SIG-M5 treated with dmso at 0.1 percent for 504 hours (cell line): ENCODE measurements at regions not wholly inside any gene's neighbourhood (a gene's known extent, or its start where the extent isn't known, plus 50 kb on each side); places are given as distances from the start of the nearest gene placed in this dataset.

Source experiments
- DNase-seq: peaks from one replicate; lab custom pipeline; 2025; ENCODE audit not compliant: unreplicated experiment; lab: John Stamatoyannopoulos, UW

- no peak for DNase-seq
These were observed 79.0 kb downstream of the LBH start for GRCh38 chr2:30310371-30310770.

GRCh38 chr2:30310955-30311354 is 79.6 kb downstream of the LBH start:
- no peak for DNase-seq

GRCh38 chr2:30311711-30312110 is 80.4 kb downstream of the LBH start:
- DNase-seq = no peak

GRCh38 chr2:30312916-30313315 is 81.6 kb downstream of the LBH start:
- DNase-seq = no peak

- no peak for DNase-seq
These were observed 83.6 kb downstream of the LBH start for GRCh38 chr2:30314981-30315380.

GRCh38 chr2:30315391-30316063 is 84.2 kb downstream of the LBH start:
- DNase-seq = no peak

- no peak for DNase-seq
These were observed 85.1 kb downstream of the LBH start for GRCh38 chr2:30316408-30316807.

GRCh38 chr2:30318987-30319782 is 87.9 kb downstream of the LBH start:
- DNase-seq = no peak

GRCh38 chr2:30321466-30321865 is 90.1 kb downstream of the LBH start:
- no peak for DNase-seq

- DNase-seq = no peak
These were observed 92.2 kb downstream of the LBH start for GRCh38 chr2:30323499-30323898.

GRCh38 chr2:30324245-30324908 is 93.0 kb downstream of the LBH start:
- DNase-seq = no peak

GRCh38 chr2:30325600-30326328 is 94.4 kb downstream of the LBH start:
- no peak for DNase-seq

- DNase-seq = no peak
These were observed 95.2 kb downstream of the LBH start for GRCh38 chr2:30326497-30326896.

GRCh38 chr2:30331038-30331437 is 99.7 kb downstream of the LBH start:
- no peak for DNase-seq

- DNase-seq = no peak
These were observed 100.5 kb downstream of the LBH start for GRCh38 chr2:30331869-30332268.

GRCh38 chr2:30332791-30333453 is 101.6 kb downstream of the LBH start:
- no peak for DNase-seq

GRCh38 chr2:30334762-30335363 is 103.5 kb downstream of the LBH start:
- no peak for DNase-seq

- no peak for DNase-seq
These were observed 104.8 kb downstream of the LBH start for GRCh38 chr2:30336084-30336483.

- DNase-seq = peak; percentile 56
These were observed 105.9 kb downstream of the LBH start for GRCh38 chr2:30336978-30337841.

GRCh38 chr2:30338475-30338874 is 107.1 kb downstream of the LBH start:
- no peak for DNase-seq
